Muscle layer of duodenum (tissue), 2 donors: ENCODE measurements at regions not wholly inside any gene's neighbourhood (a gene's known extent, or its start where the extent isn't known, plus 50 kb on each side); places are given as distances from the start of the nearest gene placed in this dataset.
"Not testable (repeated sequence)": the region's sequence is repeated elsewhere in the genome, so short reads cannot be mapped to it uniquely, and the experiment has no call there.

Source experiments
- H3K27ac ChIP-seq: one replicate; pipeline ENCODE4 v1.7.0; 2013; ENCODE audit warnings: mild to moderate bottlenecking, low read length
- H3K27me3 ChIP-seq: one replicate; pipeline ENCODE4 v1.7.0; 2013; ENCODE audit warnings: low read depth, mild to moderate bottlenecking, control low read depth, low read length
- H3K36me3 ChIP-seq, 2 donors: one replicate each; pipeline ENCODE4 v1.7.0; 2013; ENCODE audit warnings: low read length in 2 of 2, control low read depth in 1 of 2, mild to moderate bottlenecking in 1 of 2; ENCODE audit not compliant: insufficient read depth in 2 of 2, control insufficient read depth in 1 of 2
- H3K4me1 ChIP-seq, 2 donors: one replicate each; pipeline ENCODE4 v1.7.0; 2013; ENCODE audit warnings: low read length in 2 of 2, mild to moderate bottlenecking in 2 of 2, control low read depth in 1 of 2, moderate library complexity in 1 of 2; ENCODE audit not compliant: insufficient read depth in 2 of 2, control insufficient read depth in 1 of 2
- H3K4me3 ChIP-seq, 2 donors: one replicate each; pipeline ENCODE4 v1.7.0; 2013; ENCODE audit warnings: low read length in 2 of 2, low read depth in 1 of 2, mild to moderate bottlenecking in 1 of 2
- H3K9me3 ChIP-seq, 2 donors: one replicate each; pipeline ENCODE4 v1.7.0; 2013; ENCODE audit warnings: low read length in 2 of 2, control low read depth in 1 of 2, mild to moderate bottlenecking in 1 of 2; ENCODE audit not compliant: control insufficient read depth in 1 of 2
- donor health status: healthy.

- no peaks in the 10 kb centered on the region for H3K36me3 ChIP-seq
- H3K4me3 ChIP-seq = no peak overlapping the region
- no peak overlapping the region for H3K27ac ChIP-seq
- H3K4me1 ChIP-seq = no peaks in the 10 kb centered on the region
- H3K27me3 ChIP-seq = no peaks in the 10 kb centered on the region
- no peaks in the 10 kb centered on the region for H3K9me3 ChIP-seq
Observed at GRCh38 chr5:68114378-68115040, 101.0 kb upstream of the PIK3R1 start.

GRCh38 chr5:68112658-68113057 is 102.9 kb upstream of the PIK3R1 start:
- Histone ChIP-seq H3K27me3 (no peaks in the 10 kb centered on the region), H3K4me1 (no peaks in the 10 kb centered on the region), H3K9me3 (no peaks in the 10 kb centered on the region), H3K36me3 (no peaks in the 10 kb centered on the region), H3K4me3 (no peak overlapping the region), H3K27ac (no peak overlapping the region)

GRCh38 chr5:68110894-68111293 is 104.7 kb upstream of the PIK3R1 start:
- Histone ChIP-seq H3K27me3 (no peaks in the 10 kb centered on the region), H3K4me3 (no peak overlapping the region), H3K27ac (no peak overlapping the region)

GRCh38 chr5:68110264-68110663 is 105.3 kb upstream of the PIK3R1 start:
- no peak overlapping the region for H3K4me3 ChIP-seq
- H3K27me3 ChIP-seq = no peaks in the 10 kb centered on the region
- H3K27ac ChIP-seq = no peak overlapping the region
- no peaks in the 10 kb centered on the region for H3K9me3 ChIP-seq
- H3K36me3 ChIP-seq = no peaks in the 10 kb centered on the region
- H3K4me1 ChIP-seq = no peaks in the 10 kb centered on the region

More at GRCh38 chr5:68110894-68111293, 104.7 kb upstream of the PIK3R1 start:
- Histone ChIP-seq H3K4me1 (no peaks in the 10 kb centered on the region), H3K36me3 (no peaks in the 10 kb centered on the region), H3K9me3 (no peaks in the 10 kb centered on the region)

- not testable (repeated sequence) for H3K27me3 ChIP-seq, H3K27ac ChIP-seq
Observed at GRCh38 chr5:68104217-68104616, 111.3 kb upstream of the PIK3R1 start.

GRCh38 chr5:68103297-68103696 is 112.3 kb upstream of the PIK3R1 start:
- H3K27ac ChIP-seq = not testable (repeated sequence)

More at GRCh38 chr5:68104217-68104616, 111.3 kb upstream of the PIK3R1 start:
- not testable (repeated sequence) for H3K4me3 ChIP-seq, H3K4me1 ChIP-seq, H3K9me3 ChIP-seq, H3K36me3 ChIP-seq

GRCh38 chr5:68099327-68099726 is 116.2 kb upstream of the PIK3R1 start:
- no peaks in the 10 kb centered on the region for H3K36me3 ChIP-seq
- no peaks in the 10 kb centered on the region for H3K4me1 ChIP-seq
- no peak overlapping the region for H3K4me3 ChIP-seq
- no peak overlapping the region for H3K27ac ChIP-seq
- H3K9me3 ChIP-seq = no peaks in the 10 kb centered on the region
- H3K27me3 ChIP-seq = no peaks in the 10 kb centered on the region

More at GRCh38 chr5:68103297-68103696, 112.3 kb upstream of the PIK3R1 start:
- H3K27me3 ChIP-seq, H3K9me3 ChIP-seq, H3K36me3 ChIP-seq, H3K4me1 ChIP-seq, H3K4me3 ChIP-seq: not testable (repeated sequence)

GRCh38 chr5:68093455-68094159 is 121.9 kb upstream of the PIK3R1 start:
- no peak overlapping the region for H3K27ac ChIP-seq
- no peaks in the 10 kb centered on the region for H3K27me3 ChIP-seq
- no peaks in the 10 kb centered on the region for H3K4me1 ChIP-seq
- no peaks in the 10 kb centered on the region for H3K36me3 ChIP-seq
- H3K9me3 ChIP-seq = peaks cover 0 to 4% of the 10 kb centered on the region in 2 donors
- H3K4me3 ChIP-seq = no peak overlapping the region

- H3K4me3 ChIP-seq = no peak overlapping the region
- no peaks in the 10 kb centered on the region for H3K36me3 ChIP-seq
- H3K9me3 ChIP-seq = peaks cover 0 to 4% of the 10 kb centered on the region in 2 donors
- no peaks in the 10 kb centered on the region for H3K27me3 ChIP-seq
- H3K27ac ChIP-seq = no peak overlapping the region
- peaks cover 0 to 7% of the 10 kb centered on the region in 2 donors for H3K4me1 ChIP-seq
Observed at GRCh38 chr5:68088302-68088701, 127.3 kb upstream of the PIK3R1 start.

- Histone ChIP-seq H3K4me1 (peaks cover 0 to 7% of the 10 kb centered on the region in 2 donors), H3K27ac (no peak overlapping the region), H3K27me3 (no peaks in the 10 kb centered on the region), H3K9me3 (peaks cover 0 to 4% of the 10 kb centered on the region in 2 donors), H3K36me3 (no peaks in the 10 kb centered on the region), H3K4me3 (no peak overlapping the region)
Observed at GRCh38 chr5:68087866-68088265, 127.7 kb upstream of the PIK3R1 start.

- peaks cover 0 to 7% of the 10 kb centered on the region in 2 donors for H3K4me1 ChIP-seq
- H3K27ac ChIP-seq = no peak overlapping the region
- H3K36me3 ChIP-seq = no peaks in the 10 kb centered on the region
- H3K27me3 ChIP-seq = no peaks in the 10 kb centered on the region
- H3K4me3 ChIP-seq = no peak overlapping the region
- peaks cover 0 to 4% of the 10 kb centered on the region in 2 donors for H3K9me3 ChIP-seq
Observed at GRCh38 chr5:68086857-68087256, 128.7 kb upstream of the PIK3R1 start.
